ENCODE measurements at regions not wholly inside any gene's neighbourhood (a gene's known extent, or its start where the extent isn't known, plus 50 kb on each side); places are given as distances from the start of the nearest gene placed in this dataset.
"Not testable (repeated sequence)": the region's sequence is repeated elsewhere in the genome, so short reads cannot be mapped to it uniquely, and the experiment has no call there.

- no peak overlapping the region for H3K4me3 ChIP-seq (replicated peaks in 1 of 4; ENCODE audit: control extremely low read depth in 1 of 4, insufficient read depth in 1 of 4, low read depth in 3 of 4, low read length in 4 of 4)
- H3K79me2 ChIP-seq (ENCODE audit: control insufficient read depth, insufficient read depth, low read length): no peaks in the 10 kb centered on the region
- H2AFZ ChIP-seq (ENCODE audit: low read length): no peak overlapping the region
- H3K4me1 ChIP-seq (ENCODE audit: control insufficient read depth, extremely low read depth, insufficient read depth, low read length): no peaks in the 10 kb centered on the region
- no peak for DNase-seq (ENCODE audit: low read depth in 2 of 2)
- H3K27me3 ChIP-seq (ENCODE audit: control insufficient read depth, insufficient read depth, low read length): no peaks in the 10 kb centered on the region
- no peak overlapping the region for H3K9ac ChIP-seq (ENCODE audit: insufficient read depth, low read length)
- no peak overlapping the region for H3K4me2 ChIP-seq (ENCODE audit: extremely low read depth, insufficient read depth, low read length)
- H3K27ac ChIP-seq (ENCODE audit: insufficient read depth, low read length): no peak overlapping the region
- H3K9me3 ChIP-seq (ENCODE audit: control insufficient read depth, insufficient read depth, low read depth, low read length): no peaks in the 10 kb centered on the region
- no peak for TF ChIP-seq EZH2 (IDR thresholded peaks at IDR 0.05; ENCODE audit: low read length, missing control alignments)
- no peak for TF ChIP-seq CTCF (conservative IDR thresholded peaks at IDR 0.05 in 1 of 2, IDR thresholded peaks at IDR 0.05 in 1 of 2; ENCODE audit: low read depth in 1 of 2, low read length in 2 of 2)
- no peaks in the 10 kb centered on the region for H3K36me3 ChIP-seq (ENCODE audit: control insufficient read depth, insufficient read depth, low read length)
- no peaks in the 10 kb centered on the region for H4K20me1 ChIP-seq (ENCODE audit: control insufficient read depth, extremely low read depth, insufficient read depth, low read length)
These were observed 130.2 kb upstream of the DAP start for GRCh38 chr5:10891193-10891592.

DNA sequence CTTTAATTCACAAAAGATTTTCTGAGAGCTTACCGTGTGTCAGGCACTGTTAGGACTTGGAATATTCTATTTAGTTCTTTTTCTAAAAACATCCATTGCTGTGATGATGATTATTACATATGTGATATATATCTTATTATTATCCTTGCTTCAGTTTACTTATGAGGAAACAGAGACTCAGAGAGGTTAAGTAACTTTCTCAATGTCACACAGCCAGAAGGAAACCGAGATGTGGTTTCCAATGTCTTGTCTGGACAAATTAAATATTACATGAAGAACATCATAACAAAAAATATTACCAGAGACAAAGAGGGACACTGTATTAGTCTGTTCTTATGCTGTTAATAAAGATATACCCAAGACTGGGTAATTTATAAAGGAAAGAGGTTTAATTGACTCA, 125.5 kb upstream of the DAP start:
- H3K36me3 ChIP-seq (ENCODE audit: control insufficient read depth, insufficient read depth, low read length): no peaks in the 10 kb centered on the region
- no peaks in the 10 kb centered on the region for H4K20me1 ChIP-seq (ENCODE audit: control insufficient read depth, extremely low read depth, insufficient read depth, low read length)
- no peaks in the 10 kb centered on the region for H3K9me3 ChIP-seq (ENCODE audit: control insufficient read depth, insufficient read depth, low read depth, low read length)
- no peaks in the 10 kb centered on the region for H3K4me1 ChIP-seq (ENCODE audit: control insufficient read depth, extremely low read depth, insufficient read depth, low read length)
- H3K27me3 ChIP-seq (ENCODE audit: control insufficient read depth, insufficient read depth, low read length): no peaks in the 10 kb centered on the region
- no peak overlapping the region for H3K27ac ChIP-seq (ENCODE audit: insufficient read depth, low read length)
- H3K9ac ChIP-seq (ENCODE audit: insufficient read depth, low read length): no peak overlapping the region
- no peak overlapping the region for H2AFZ ChIP-seq (ENCODE audit: low read length)
- no peak overlapping the region for H3K4me2 ChIP-seq (ENCODE audit: extremely low read depth, insufficient read depth, low read length)
- DNase-seq (ENCODE audit: low read depth in 2 of 2): no peak
- H3K4me3 ChIP-seq (replicated peaks in 1 of 4; ENCODE audit: control extremely low read depth in 1 of 4, insufficient read depth in 1 of 4, low read depth in 3 of 4, low read length in 4 of 4): no peak overlapping the region
- H3K79me2 ChIP-seq (ENCODE audit: control insufficient read depth, insufficient read depth, low read length): no peaks in the 10 kb centered on the region
- TF ChIP-seq EZH2 (IDR thresholded peaks at IDR 0.05; ENCODE audit: low read length, missing control alignments): no peak
- TF ChIP-seq CTCF (conservative IDR thresholded peaks at IDR 0.05 in 1 of 2, IDR thresholded peaks at IDR 0.05 in 1 of 2; ENCODE audit: low read depth in 1 of 2, low read length in 2 of 2): no peak

- H3K36me3 ChIP-seq (ENCODE audit: control insufficient read depth, insufficient read depth, low read length): no peaks in the 10 kb centered on the region
- TF ChIP-seq EZH2 (IDR thresholded peaks at IDR 0.05; ENCODE audit: low read length, missing control alignments) (no peak), CTCF (conservative IDR thresholded peaks at IDR 0.05 in 1 of 2, IDR thresholded peaks at IDR 0.05 in 1 of 2; ENCODE audit: low read depth in 1 of 2, low read length in 2 of 2) (no peak)
- no peak overlapping the region for H3K9ac ChIP-seq (ENCODE audit: insufficient read depth, low read length)
- H2AFZ ChIP-seq (ENCODE audit: low read length): no peak overlapping the region
- DNase-seq (ENCODE audit: low read depth in 2 of 2): peak in 1 of 2 donors; percentile 96
- H3K27me3 ChIP-seq (ENCODE audit: control insufficient read depth, insufficient read depth, low read length): no peaks in the 10 kb centered on the region
- no peaks in the 10 kb centered on the region for H4K20me1 ChIP-seq (ENCODE audit: control insufficient read depth, extremely low read depth, insufficient read depth, low read length)
- no peak overlapping the region for H3K27ac ChIP-seq (ENCODE audit: insufficient read depth, low read length)
- no peak overlapping the region for H3K4me2 ChIP-seq (ENCODE audit: extremely low read depth, insufficient read depth, low read length)
- no peaks in the 10 kb centered on the region for H3K79me2 ChIP-seq (ENCODE audit: control insufficient read depth, insufficient read depth, low read length)
- H3K4me1 ChIP-seq (ENCODE audit: control insufficient read depth, extremely low read depth, insufficient read depth, low read length): no peaks in the 10 kb centered on the region
- H3K9me3 ChIP-seq (ENCODE audit: control insufficient read depth, insufficient read depth, low read depth, low read length): no peaks in the 10 kb centered on the region
- no peak overlapping the region for H3K4me3 ChIP-seq (replicated peaks in 1 of 4; ENCODE audit: control extremely low read depth in 1 of 4, insufficient read depth in 1 of 4, low read depth in 3 of 4, low read length in 4 of 4)
These were observed 124.0 kb upstream of the DAP start for GRCh38 chr5:10885026-10885425.

DNA sequence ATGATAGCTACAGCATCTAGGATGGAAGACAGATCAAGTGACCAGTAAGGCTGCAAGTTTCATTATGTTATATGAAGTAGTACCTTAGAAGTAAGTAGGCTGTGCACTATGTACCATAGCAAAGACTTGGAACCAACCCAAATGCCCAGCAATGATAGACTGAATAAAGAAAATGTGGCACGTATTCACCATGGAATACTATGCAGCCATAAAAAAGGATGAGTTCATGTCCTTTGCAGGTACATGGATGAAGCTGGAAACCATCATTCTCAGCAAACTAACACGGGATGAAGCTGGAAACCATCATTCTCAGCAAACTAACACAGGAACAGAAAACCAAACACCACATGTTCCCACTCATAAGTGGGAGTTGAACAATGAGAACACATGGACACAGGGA, 122.9 kb upstream of the DAP start:
- H3K9me3 ChIP-seq (ENCODE audit: control insufficient read depth, insufficient read depth, low read depth, low read length); H3K79me2 ChIP-seq (ENCODE audit: control insufficient read depth, insufficient read depth, low read length); H3K27me3 ChIP-seq (ENCODE audit: control insufficient read depth, insufficient read depth, low read length); H3K27ac ChIP-seq (ENCODE audit: insufficient read depth, low read length); H4K20me1 ChIP-seq (ENCODE audit: control insufficient read depth, extremely low read depth, insufficient read depth, low read length); H3K4me3 ChIP-seq (replicated peaks in 1 of 4; ENCODE audit: control extremely low read depth in 1 of 4, insufficient read depth in 1 of 4, low read depth in 3 of 4, low read length in 4 of 4); H3K4me2 ChIP-seq (ENCODE audit: extremely low read depth, insufficient read depth, low read length); H2AFZ ChIP-seq (ENCODE audit: low read length); H3K4me1 ChIP-seq (ENCODE audit: control insufficient read depth, extremely low read depth, insufficient read depth, low read length); DNase-seq (ENCODE audit: low read depth in 2 of 2); H3K36me3 ChIP-seq (ENCODE audit: control insufficient read depth, insufficient read depth, low read length); H3K9ac ChIP-seq (ENCODE audit: insufficient read depth, low read length): not testable (repeated sequence)
